H9 (cell line): ENCODE measurements at regions not wholly inside any gene's neighbourhood (a gene's known extent, or its start where the extent isn't known, plus 50 kb on each side); places are given as distances from the start of the nearest gene placed in this dataset.

Source experiments
- DNase-seq: peaks from one replicate; pipeline ENCODE4 v3.0.0-alpha.2; 2017
- H2AFZ ChIP-seq: one replicate; pipeline ENCODE4 v1.6.1; 2013; ENCODE audit warnings: mild to moderate bottlenecking, low read length, control low read depth, moderate library complexity
- H2AK5ac ChIP-seq: 2 replicates; pipeline ENCODE4 v1.6.1; 2013; ENCODE audit warnings: low read length, control low read depth, mixed read lengths; ENCODE audit not compliant: insufficient read length
- H2BK120ac ChIP-seq: one replicate; pipeline ENCODE4 v1.6.1; 2013; ENCODE audit warnings: low read depth, mild to moderate bottlenecking, low read length, control low read depth, inconsistent platforms; ENCODE audit not compliant: poor library complexity, severe bottlenecking
- H2BK12ac ChIP-seq: 2 replicates; pipeline ENCODE4 v1.6.1; 2013; ENCODE audit warnings: low read length, control low read depth, mixed read lengths, low read depth; ENCODE audit not compliant: insufficient read length
- H2BK15ac ChIP-seq: 2 replicates; pipeline ENCODE4 v1.6.1; 2013; ENCODE audit warnings: low read depth, low read length, control low read depth
- H2BK20ac ChIP-seq: one replicate; pipeline ENCODE4 v1.6.1; 2013; ENCODE audit warnings: low read depth, mild to moderate bottlenecking, low read length, control low read depth, inconsistent platforms; ENCODE audit not compliant: poor library complexity, severe bottlenecking
- H2BK5ac ChIP-seq: 2 replicates; pipeline ENCODE4 v1.6.1; 2013; ENCODE audit warnings: low read length, control low read depth, mixed read lengths; ENCODE audit not compliant: insufficient read length
- H3K14ac ChIP-seq: 2 replicates; pipeline ENCODE4 v1.6.1; 2013; ENCODE audit warnings: low read length, control low read depth; ENCODE audit not compliant: insufficient read depth
- H3K18ac ChIP-seq: 2 replicates; pipeline ENCODE4 v1.6.1; 2013; ENCODE audit warnings: low read depth, mild to moderate bottlenecking, mixed read lengths, low read length, control low read depth; ENCODE audit not compliant: insufficient read length
- H3K23ac ChIP-seq: 2 replicates; pipeline ENCODE4 v1.6.1; 2013; ENCODE audit warnings: low read length, control low read depth, mixed read lengths, low read depth; ENCODE audit not compliant: insufficient read length
- H3K23me2 ChIP-seq: 2 replicates; pipeline ENCODE4 v1.6.1; 2013; ENCODE audit warnings: low read depth, mild to moderate bottlenecking, mixed read lengths, low read length, control low read depth; ENCODE audit not compliant: insufficient read length, poor library complexity, severe bottlenecking
- H3K27ac ChIP-seq: 2 replicates; pipeline ENCODE4 v1.5.1; 2013; ENCODE audit warnings: low read length, control low read depth, mixed read lengths, low read depth; ENCODE audit not compliant: insufficient read length
- H3K27me3 ChIP-seq: 2 replicates; pipeline ENCODE4 v1.6.1; 2013; ENCODE audit warnings: low read length, control low read depth, inconsistent platforms; ENCODE audit not compliant: insufficient read depth
- H3K4ac ChIP-seq: 2 replicates; pipeline ENCODE4 v1.6.1; 2013; ENCODE audit warnings: low read depth, mild to moderate bottlenecking, control low read depth, inconsistent platforms, low read length, moderate library complexity
- H3K4me1 ChIP-seq: 2 replicates; pipeline ENCODE4 v1.6.1; 2013; ENCODE audit warnings: low read length, control low read depth, inconsistent platforms; ENCODE audit not compliant: insufficient read depth
- H3K4me2 ChIP-seq: 2 replicates; pipeline ENCODE4 v1.6.1; 2013; ENCODE audit warnings: low read length, control low read depth, mixed read lengths; ENCODE audit not compliant: insufficient read length, insufficient read depth
- H3K56ac ChIP-seq: 2 replicates; pipeline ENCODE4 v1.6.1; 2013; ENCODE audit warnings: low read depth, mild to moderate bottlenecking, mixed read lengths, low read length, control low read depth; ENCODE audit not compliant: insufficient read length
- H3K79me1 ChIP-seq: 2 replicates; pipeline ENCODE4 v1.6.1; 2013; ENCODE audit warnings: low read depth, mild to moderate bottlenecking, moderate library complexity, low read length, control low read depth, inconsistent platforms; ENCODE audit not compliant: insufficient read depth, poor library complexity, severe bottlenecking
- H3K79me2 ChIP-seq: 2 replicates; pipeline ENCODE4 v1.6.1; 2013; ENCODE audit warnings: low read length, control low read depth, inconsistent platforms; ENCODE audit not compliant: insufficient read depth
- H3K9ac ChIP-seq: 2 replicates; pipeline ENCODE4 v1.6.1; 2013; ENCODE audit warnings: low read length, control low read depth, mixed read lengths; ENCODE audit not compliant: insufficient read length; ENCODE audit errors: extremely low read depth
- H3K9me3 ChIP-seq: one replicate; pipeline ENCODE4 v1.6.1; 2013; ENCODE audit warnings: low read depth, low read length, inconsistent platforms; ENCODE audit not compliant: control insufficient read depth
- H3T11ph ChIP-seq: one replicate; pipeline ENCODE4 v1.6.1; 2013; ENCODE audit warnings: mild to moderate bottlenecking, low read length, control low read depth, inconsistent platforms
- H4K20me1 ChIP-seq: one replicate; pipeline ENCODE4 v1.6.1; 2013; ENCODE audit not compliant: control insufficient read depth, insufficient read length, insufficient read depth
- H4K5ac ChIP-seq: 2 replicates; pipeline ENCODE4 v1.6.1; 2013; ENCODE audit warnings: low read depth, mild to moderate bottlenecking, mixed read lengths, low read length, control low read depth; ENCODE audit not compliant: insufficient read length
- H4K8ac ChIP-seq: replicated peaks from 2 replicates; pipeline ENCODE4 v1.6.1; 2013; ENCODE audit warnings: low read length, control low read depth, mixed read lengths, low read depth; ENCODE audit not compliant: insufficient read length
- H4K91ac ChIP-seq: 2 replicates; pipeline ENCODE4 v1.6.1; 2013; ENCODE audit warnings: low read depth, mild to moderate bottlenecking, moderate library complexity, mixed read lengths, low read length, control low read depth; ENCODE audit not compliant: insufficient read length
- H3K27ac Mint-ChIP-seq, 3 experiments: 2 replicates in 2 of 3; 3 replicates in 1 of 3; pipeline ENCODE4 v1.8.0; 2020 to 2021; ENCODE audit warnings: mixed read lengths in 3 of 3, mild to moderate bottlenecking in 1 of 3, moderate library complexity in 1 of 3
- H3K27me3 Mint-ChIP-seq: 2 replicates; pipeline ENCODE4 v1.8.0; 2021; ENCODE audit warnings: low read depth, mild to moderate bottlenecking, moderate library complexity, mixed read lengths
- H3K36me3 Mint-ChIP-seq, 3 experiments: 2 replicates in 2 of 3; 3 replicates in 1 of 3; pipeline ENCODE4 v1.8.0; 2020 to 2021; ENCODE audit warnings: low read depth in 3 of 3, mixed read lengths in 3 of 3; ENCODE audit not compliant: insufficient read depth in 1 of 3
- H3K4me1 Mint-ChIP-seq, 2 experiments: 2 replicates each; pipeline ENCODE4 v1.8.0; 2020; ENCODE audit warnings: mixed read lengths in 2 of 2
- H3K4me3 Mint-ChIP-seq, 2 experiments: 2 replicates in 1 of 2; 3 replicates in 1 of 2; pipeline ENCODE4 v1.8.0; 2020 to 2021; ENCODE audit warnings: mild to moderate bottlenecking in 2 of 2, mixed read lengths in 2 of 2, moderate library complexity in 1 of 2
- H3K9me3 Mint-ChIP-seq, 2 experiments: 2 replicates in 1 of 2; 3 replicates in 1 of 2; pipeline ENCODE4 v1.8.0; 2020; ENCODE audit warnings: mild to moderate bottlenecking in 2 of 2, mixed read lengths in 2 of 2, moderate library complexity in 1 of 2
- WGBS: extraction: QIAGEN DNeasy Blood & Tissue Kit; methylation state at CpG from one replicate; pipeline ENCODE4 v1.1.7; 2013; ENCODE audit warnings: missing lambda C conversion rate, low lambda C conversion rate, mixed read lengths; ENCODE audit not compliant: insufficient read length; ENCODE audit errors: extremely low coverage; 5-methylcytosine and 5-hydroxymethylcytosine counted together
- TF ChIP-seq, protein P1 (sequence below): fragments of 200-600 bp; sonication (generic); conservative IDR thresholded peaks from 3 replicates; pipeline ENCODE4 v1.8.0; 2021; ENCODE audit warnings: antibody characterized with exemption, mild to moderate bottlenecking

DNA sequence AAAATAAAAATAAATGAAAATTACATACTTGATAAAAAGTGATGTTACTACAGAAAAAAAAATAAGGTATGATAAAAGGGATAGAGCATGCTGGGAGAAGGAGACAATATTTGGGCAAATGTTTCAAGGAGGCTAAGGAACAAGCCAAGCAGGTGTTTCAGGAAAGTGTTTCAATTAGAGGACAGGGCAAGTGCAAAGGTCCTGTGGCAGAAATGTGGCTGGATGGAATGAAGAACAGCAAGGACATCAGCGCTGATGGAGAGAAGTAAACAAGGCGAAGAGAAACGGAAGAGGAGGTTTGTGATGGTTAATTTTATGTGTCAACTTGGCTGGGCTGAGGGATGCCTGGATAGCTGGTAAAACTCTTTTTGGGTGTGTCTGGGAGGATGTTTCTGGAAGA, 331.2 kb upstream of the C16orf82 start:
- no peak overlapping the region for H2BK12ac ChIP-seq
- Mint-ChIP-seq H3K9me3 (peaks cover 0 to 3% of the 10 kb centered on the region in 2 experiments; a peak in 1 of 5 replicates), H3K27me3 (peaks cover 23% of the 10 kb centered on the region), H3K4me3 (no peak overlapping the region), H3K4me1 (peaks cover 7% of the 10 kb centered on the region in 2 experiments), H3K36me3 (no peaks in the 10 kb centered on the region), H3K27ac (no peak overlapping the region)
- no peak overlapping the region for H2AFZ ChIP-seq
- H3K18ac ChIP-seq: no peak overlapping the region
- no peaks in the 10 kb centered on the region for H3K79me2 ChIP-seq
- DNase-seq: no peak
- H3K4ac ChIP-seq: no peak overlapping the region
- H3K4me2 ChIP-seq: no peak overlapping the region
- no peak overlapping the region for H3K56ac ChIP-seq
- no peak overlapping the region for H4K91ac ChIP-seq
- no peak overlapping the region for H3K27ac ChIP-seq
- no peak overlapping the region for H2BK15ac ChIP-seq
- no peak overlapping the region for H3K23ac ChIP-seq
- no peaks in the 10 kb centered on the region for H3K9me3 ChIP-seq
- H3K79me1 ChIP-seq: no peaks in the 10 kb centered on the region
- TF ChIP-seq, protein P1, sequence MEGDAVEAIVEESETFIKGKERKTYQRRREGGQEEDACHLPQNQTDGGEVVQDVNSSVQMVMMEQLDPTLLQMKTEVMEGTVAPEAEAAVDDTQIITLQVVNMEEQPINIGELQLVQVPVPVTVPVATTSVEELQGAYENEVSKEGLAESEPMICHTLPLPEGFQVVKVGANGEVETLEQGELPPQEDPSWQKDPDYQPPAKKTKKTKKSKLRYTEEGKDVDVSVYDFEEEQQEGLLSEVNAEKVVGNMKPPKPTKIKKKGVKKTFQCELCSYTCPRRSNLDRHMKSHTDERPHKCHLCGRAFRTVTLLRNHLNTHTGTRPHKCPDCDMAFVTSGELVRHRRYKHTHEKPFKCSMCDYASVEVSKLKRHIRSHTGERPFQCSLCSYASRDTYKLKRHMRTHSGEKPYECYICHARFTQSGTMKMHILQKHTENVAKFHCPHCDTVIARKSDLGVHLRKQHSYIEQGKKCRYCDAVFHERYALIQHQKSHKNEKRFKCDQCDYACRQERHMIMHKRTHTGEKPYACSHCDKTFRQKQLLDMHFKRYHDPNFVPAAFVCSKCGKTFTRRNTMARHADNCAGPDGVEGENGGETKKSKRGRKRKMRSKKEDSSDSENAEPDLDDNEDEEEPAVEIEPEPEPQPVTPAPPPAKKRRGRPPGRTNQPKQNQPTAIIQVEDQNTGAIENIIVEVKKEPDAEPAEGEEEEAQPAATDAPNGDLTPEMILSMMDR: no peak
- H3K14ac ChIP-seq: no peak overlapping the region
- no peak overlapping the region for H3T11ph ChIP-seq
- WGBS: no CpG with 5 or more reads among the region's 3 CpGs
- H4K5ac ChIP-seq: no peak overlapping the region
- H4K20me1 ChIP-seq: no peaks in the 10 kb centered on the region
- H2BK120ac ChIP-seq: no peak overlapping the region
- H2BK5ac ChIP-seq: no peak overlapping the region
- no peak overlapping the region for H2AK5ac ChIP-seq
- H3K9ac ChIP-seq: no peak overlapping the region
- no peaks in the 10 kb centered on the region for H3K23me2 ChIP-seq
- no peaks in the 10 kb centered on the region; the same call in 1 of the 2 replicates for H3K4me1 ChIP-seq
- H4K8ac ChIP-seq: no peak overlapping the region
- H3K27me3 ChIP-seq: no peaks in the 10 kb centered on the region
- H2BK20ac ChIP-seq: no peak overlapping the region
